Body of pancreas (tissue), 4 donors: ENCODE measurements at regions not wholly inside any gene's neighbourhood (a gene's known extent, or its start where the extent isn't known, plus 50 kb on each side); places are given as distances from the start of the nearest gene placed in this dataset.

Experiments used
- CTCF ChIP-seq, 7 experiments: fragments of 450-650 bp in 4 of 7; fragments of 200-600 bp in 3 of 7; sonication (generic) in 3 of 7; IDR thresholded peaks; one replicate each; pipeline ENCODE4 v1.5.1; 2016 to 2019; ENCODE audit warnings: antibody characterized with exemption in 7 of 7
- POLR2A ChIP-seq, 3 donors: fragments of 450-650 bp; IDR thresholded peaks; one replicate each; pipeline ENCODE4 v1.6.1; 2016; ENCODE audit warnings: antibody characterized with exemption in 3 of 3, mild to moderate bottlenecking in 2 of 3

GRCh38 chr2:184053326-184053725 is 545.0 kb upstream of the ZNF804A start:
- TF ChIP-seq CTCF (IDR thresholded peaks at IDR 0.05) = no peak
- no peak for TF ChIP-seq POLR2A (IDR thresholded peaks at IDR 0.05)
